ENCODE measurements at regions not wholly inside any gene's neighbourhood (a gene's known extent, or its start where the extent isn't known, plus 50 kb on each side); places are given as distances from the start of the nearest gene placed in this dataset.

DNA sequence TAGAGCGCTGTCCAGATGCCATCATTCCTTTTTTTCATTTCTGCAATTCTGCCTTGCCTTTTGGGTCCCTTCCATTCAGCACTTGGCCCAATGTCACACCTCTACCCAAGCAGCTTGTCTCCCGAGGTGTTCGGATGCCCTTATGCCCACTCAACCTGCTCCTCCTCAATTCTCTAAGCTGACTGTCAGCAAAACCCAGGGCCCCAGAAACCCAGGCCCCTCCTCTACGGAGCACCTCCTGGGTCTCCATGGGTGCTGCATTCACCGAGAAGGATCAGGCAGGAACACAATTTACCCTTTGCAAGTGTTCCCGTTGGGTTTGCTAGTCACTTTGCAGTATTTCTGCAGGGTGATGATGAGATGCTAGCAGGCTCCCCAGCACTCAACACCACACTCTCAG, 86.7 kb upstream of the RAB6C start:
- TF ChIP-seq, protein P1, sequence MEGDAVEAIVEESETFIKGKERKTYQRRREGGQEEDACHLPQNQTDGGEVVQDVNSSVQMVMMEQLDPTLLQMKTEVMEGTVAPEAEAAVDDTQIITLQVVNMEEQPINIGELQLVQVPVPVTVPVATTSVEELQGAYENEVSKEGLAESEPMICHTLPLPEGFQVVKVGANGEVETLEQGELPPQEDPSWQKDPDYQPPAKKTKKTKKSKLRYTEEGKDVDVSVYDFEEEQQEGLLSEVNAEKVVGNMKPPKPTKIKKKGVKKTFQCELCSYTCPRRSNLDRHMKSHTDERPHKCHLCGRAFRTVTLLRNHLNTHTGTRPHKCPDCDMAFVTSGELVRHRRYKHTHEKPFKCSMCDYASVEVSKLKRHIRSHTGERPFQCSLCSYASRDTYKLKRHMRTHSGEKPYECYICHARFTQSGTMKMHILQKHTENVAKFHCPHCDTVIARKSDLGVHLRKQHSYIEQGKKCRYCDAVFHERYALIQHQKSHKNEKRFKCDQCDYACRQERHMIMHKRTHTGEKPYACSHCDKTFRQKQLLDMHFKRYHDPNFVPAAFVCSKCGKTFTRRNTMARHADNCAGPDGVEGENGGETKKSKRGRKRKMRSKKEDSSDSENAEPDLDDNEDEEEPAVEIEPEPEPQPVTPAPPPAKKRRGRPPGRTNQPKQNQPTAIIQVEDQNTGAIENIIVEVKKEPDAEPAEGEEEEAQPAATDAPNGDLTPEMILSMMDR (IDR thresholded peaks at IDR 0.05; ENCODE audit: poor library complexity): no peak
- TF ChIP-seq EZH2 (IDR thresholded peaks at IDR 0.05; ENCODE audit: borderline replicate concordance) (no peak), EZH2phosphoT487 (IDR thresholded peaks at IDR 0.05; ENCODE audit: low read depth, severe bottlenecking, unreplicated experiment) (no peak)
